Activated T-cell treated with anti-CD3 and anti-CD28 coated beads for 4 hours (primary cell): ENCODE measurements at regions not wholly inside any gene's neighbourhood (a gene's known extent, or its start where the extent isn't known, plus 50 kb on each side); places are given as distances from the start of the nearest gene placed in this dataset.

Experiments used
- DNase-seq: peaks from one replicate; pipeline ENCODE4 v3.0.0-alpha.2; 2020

DNA sequence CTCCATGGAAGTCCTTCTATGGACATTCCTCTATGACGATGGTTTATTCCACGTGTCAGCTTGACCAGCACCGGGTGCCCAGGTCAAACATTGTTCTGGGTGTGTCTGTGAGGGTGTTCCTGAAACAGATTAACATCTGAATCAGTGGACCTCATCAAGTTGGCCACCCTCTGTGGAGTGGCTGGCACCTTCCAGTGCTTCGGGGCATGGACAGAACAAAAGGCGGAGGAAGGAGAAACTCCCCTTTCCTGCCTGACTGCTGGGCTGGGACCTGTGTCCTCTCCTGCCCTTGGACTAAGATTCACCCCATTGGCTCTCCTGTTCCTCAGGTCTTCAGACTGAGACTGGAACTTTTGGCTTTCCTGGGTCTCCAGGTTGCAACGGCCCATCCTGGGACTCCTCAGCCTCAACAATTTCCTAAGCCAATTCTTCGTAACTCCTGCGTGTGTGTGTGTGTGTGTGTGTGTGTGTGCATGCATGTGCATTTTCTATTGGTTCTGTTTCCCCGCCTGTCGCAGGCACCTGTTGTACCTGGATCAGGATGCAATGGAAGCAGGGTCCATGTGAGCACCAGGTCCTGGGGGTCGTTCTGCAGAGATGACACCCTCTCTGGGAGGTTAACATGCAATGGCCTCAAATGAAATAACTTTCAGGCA lies 357.2 kb upstream of the SALL3 start:
- no peak for DNase-seq

DNA sequence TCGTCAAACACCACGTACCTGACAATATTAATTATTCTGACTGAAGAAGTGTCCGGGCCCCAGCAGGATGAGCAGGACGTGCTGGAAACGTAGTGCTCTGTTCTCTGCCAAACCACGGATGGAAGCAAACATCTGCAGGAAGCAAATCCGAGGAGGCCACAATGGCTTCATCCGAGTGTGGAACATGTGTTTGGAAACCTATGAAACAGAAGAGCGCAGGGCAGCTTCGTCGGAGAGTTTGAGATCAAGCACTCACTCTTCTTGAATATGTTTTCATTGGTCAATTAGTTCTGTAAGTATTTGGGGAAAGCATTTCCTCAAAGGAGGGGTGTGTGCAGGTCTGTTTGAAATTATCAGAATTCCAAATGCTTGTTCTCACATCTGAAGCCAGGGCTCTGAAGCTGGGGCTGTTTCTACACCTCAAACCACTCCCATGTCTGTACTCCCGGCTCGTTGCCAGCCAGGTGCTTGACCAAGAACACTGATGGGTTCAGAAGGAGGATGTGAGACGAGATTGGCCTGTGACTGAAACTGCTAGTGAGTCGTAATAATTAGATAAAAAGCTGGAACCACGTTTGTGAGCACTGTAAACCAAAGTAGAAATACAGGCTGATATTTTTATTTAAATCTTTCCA lies 356.6 kb upstream of the SALL3 start:
- no peak for DNase-seq

DNA sequence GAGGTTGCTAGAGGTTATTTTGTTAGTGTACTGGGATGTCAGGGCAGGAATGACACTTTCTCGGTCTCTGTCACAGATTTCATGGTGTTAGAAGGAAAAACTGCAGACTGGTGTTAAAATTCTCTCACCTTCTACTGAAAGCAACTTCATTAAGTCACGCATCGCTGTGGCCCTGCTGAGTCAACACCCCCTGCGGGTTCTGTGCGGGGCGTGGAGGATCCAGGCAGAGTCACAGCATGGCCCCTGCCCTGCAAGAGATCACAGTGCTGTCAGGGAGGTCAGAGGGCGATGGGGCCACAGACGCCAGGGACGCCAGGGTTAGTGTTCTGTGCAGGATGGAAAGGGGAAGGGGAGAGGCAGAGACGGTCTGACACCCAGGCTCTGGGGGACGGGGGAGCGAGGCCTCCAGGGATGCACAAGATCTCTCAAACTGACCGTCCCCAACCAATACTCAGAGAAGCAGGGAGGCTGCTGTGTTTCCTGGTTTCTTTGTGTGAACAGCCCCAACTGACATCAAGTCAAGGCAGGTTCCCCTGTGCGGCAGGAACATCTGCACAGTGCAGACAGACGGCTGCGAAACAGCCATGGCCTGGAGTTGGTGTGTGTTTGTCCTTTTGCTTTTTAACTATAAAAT lies 354.9 kb upstream of the SALL3 start:
- no peak for DNase-seq

DNA sequence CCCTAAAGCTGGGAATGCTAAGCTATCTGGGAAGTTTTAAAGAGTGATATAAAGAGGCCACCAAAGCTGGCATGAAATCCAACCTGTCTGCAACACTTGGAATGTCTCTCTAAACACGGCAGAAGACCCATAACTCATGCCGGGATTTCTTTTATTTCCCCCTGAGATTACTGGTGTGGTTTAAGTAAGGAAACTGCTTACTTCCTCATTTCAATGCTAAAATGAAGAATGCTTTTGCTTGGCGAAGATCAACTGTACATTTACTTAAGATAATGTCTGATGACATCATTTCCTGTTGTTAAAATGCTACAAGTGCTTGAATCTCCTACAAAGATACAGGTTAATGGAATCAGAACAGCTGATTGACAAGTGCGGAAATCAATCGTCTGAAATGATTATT lies 353.8 kb upstream of the SALL3 start:
- no peak for DNase-seq

DNA sequence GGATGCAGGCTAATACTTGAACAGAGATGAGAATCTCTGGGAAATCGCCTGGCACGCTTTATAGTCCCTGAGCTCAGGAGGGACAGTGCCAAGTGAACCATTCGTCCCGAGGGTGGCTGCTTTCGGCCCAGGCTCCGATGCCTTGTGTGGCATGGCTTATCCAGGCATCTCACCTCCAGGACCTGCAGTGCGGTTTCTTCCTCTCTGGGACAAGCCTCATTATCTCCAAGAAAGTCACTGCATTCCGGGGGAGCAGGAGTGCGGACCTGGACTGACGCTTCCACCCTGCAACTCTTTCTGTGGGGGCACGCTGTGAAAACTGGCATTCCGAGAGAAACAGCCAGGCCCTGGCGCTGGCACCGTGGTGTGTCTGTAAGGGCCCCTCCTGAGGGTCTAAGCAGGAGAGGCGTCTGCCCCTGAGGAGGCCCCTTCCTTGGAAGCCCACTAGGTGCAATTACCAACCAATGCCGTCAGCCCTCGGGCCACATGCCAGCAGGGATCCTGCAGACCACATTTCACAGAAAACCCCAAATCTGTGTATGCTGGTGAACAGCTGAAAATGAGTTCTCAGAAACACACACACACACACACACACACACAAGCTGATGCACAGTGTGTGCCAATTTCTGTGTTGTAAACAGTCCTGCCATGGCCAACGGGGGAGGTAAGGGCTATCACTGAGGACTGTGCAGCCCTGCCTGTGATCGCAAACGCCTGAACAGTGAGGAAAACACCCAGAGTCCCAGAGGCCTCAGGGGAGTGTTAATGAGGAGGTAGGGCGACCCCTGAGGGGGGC lies 351.9 kb upstream of the SALL3 start:
- no peak for DNase-seq

DNA sequence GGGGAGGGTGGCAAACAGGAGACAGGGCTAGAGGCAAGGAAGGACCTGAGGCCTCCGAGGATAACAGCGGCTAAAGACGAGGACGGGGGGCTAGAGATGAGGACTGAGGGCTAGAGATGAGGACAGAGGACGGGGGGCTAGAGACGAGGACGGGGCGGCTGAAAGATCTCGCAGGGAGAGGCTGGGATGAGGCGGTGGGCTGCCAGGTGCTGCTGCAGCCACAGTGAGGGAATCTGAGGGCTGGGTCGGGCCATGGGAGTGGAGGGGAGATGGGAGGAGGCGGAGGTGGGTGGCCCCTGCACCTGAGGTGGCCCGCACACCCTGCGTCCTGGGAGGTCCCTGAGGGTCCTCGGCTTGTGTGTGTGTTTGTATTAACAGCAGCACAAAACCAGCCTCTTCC lies 350.2 kb upstream of the SALL3 start:
- DNase-seq = no peak

DNA sequence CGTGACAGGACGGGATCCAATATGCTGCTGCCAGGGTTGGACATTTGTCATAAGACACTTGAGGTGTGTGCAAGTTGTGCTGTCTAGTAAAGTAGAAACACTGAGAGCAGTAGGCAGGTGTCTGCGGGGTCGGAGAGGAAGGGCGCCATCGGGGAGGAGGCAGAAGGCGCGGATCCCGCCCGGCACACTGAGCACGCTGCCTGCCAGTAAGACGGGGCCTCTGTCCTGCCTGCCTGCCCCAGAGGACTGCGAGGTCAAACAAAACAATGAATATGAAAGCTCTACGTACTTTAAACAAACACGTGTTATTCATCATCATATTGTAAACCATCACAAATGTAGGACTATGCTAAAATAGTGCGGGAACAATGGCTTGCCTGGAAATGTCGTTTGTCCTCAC lies 349.3 kb upstream of the SALL3 start:
- no peak for DNase-seq

DNA sequence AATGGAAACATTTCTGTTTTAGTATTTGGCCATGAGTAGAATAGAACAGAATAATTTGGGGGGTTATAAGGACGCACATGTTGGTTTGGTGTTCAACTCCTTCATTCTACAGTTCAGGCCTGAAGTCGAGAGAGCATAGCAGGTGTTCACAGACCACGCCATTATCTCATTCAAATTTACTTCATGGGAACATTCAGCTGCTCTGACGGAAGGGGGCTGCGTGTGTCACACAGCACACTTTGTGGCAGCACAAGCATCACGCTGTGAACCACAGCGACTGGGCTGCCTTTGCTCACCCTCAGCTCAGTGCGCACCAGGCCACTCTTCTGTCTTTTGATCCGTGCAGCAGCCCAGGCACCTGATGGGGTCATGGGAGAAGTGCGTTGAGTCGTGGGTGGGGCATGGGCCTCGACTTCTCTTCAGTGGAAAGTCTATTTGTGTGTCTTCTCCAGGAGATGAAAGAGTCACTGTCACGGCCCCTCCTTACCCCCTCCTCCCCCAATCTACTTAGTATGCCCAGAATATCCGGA lies 348.6 kb upstream of the SALL3 start:
- DNase-seq = no peak

DNA sequence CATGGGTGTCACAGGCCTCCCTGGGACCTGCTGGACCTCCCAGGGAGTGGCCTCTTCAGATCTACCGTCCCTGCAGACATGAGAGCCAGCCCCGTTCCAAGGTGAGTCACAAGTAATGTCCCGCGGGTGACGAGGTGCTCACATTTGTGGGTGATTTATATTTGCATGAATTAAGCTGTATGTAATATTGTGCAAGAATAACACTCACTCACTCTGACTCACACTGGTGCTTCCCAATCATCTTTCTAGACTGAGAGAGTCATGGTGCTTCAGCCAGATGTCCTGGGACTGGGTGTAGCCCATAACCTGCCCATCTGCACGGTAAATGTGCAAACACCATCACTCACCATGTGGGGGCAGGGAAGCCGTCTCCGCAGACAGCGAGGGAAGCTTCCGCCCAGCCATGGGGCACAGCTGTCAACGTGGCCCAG lies 347.5 kb upstream of the SALL3 start:
- no peak for DNase-seq

DNA sequence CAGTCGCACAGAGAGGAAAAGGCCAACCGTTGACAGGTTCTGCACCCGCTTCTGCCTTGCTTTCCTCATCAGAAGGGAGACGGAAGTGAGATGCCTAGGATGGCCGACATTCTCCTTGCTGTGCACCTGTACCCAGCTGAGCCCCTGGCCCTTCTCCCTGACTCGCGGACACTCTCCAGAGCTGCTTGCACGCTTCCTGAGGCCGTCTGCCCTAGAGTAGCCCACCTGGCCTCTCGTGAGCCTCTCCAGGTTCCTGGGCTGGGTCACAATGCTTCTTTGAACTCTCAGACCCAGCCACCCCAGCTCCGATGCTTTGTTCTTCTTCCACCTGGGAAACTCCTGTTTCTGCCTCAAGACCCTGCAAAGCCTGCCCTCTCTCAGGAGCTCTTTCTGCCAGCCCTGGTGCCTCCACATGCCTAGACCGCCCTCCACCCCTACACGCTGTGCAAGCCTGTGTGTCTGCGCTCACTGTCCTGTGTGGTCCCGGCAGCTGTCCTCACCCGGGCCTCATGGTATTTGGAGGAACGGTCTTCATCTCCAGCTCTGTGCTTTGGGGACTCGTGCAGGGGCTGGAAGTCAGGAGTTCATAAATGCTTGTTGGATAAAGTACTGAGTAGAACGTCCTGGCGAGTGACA lies 345.4 kb upstream of the SALL3 start:
- DNase-seq = no peak

DNA sequence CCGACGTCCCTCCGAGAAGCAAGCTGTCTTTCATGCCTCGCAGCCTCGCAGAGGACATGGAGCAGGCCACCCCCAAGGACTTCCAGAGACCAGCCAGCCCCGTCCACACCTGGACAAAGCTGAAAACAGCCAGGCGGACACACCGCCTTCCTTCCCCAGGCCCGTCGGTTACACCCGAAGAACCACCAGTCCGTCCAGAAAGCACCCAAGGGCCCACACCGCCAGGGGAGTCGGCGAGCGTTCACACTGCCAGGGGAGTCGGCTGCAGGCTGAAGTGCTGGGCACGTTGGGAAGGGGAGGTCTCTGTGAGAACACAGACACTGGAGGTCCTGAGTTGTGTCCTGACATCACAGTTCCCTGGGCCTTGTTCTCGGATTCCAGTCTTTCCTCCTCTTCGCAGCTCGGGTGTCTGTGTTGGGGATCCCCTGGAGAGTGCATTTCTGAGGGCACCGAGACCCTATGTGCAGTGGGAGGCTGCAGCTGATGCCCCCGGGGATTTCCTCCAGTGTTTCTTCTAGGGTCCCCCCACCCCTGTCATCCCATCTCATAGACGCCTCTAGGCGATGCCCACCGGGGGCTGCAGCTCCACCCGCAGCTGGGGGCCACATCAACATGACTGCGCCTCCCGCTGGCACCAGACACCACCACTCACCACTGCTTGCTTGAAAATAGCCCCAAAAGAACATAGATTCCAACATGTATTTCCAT lies 344.4 kb upstream of the SALL3 start:
- no peak for DNase-seq

DNA sequence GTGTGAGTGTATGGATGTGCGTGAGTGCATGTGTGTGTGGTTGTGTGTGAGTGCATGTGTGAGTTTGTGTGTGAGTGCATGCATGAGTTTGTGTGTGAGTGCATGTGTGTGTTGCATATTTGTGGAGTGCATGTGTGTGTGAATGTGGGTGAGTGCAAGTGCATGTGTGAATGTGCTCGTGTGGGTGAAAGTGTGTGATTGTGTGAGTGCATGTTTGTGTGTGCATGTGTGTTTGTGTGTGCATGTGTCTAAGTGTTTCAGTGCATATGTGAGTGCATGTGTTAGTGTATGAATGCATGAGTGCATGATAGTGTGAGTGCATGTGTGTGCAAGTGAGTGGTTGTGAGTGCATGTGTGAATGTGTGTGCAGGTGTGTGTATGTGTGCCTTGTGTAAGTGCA lies 343.4 kb upstream of the SALL3 start:
- no peak for DNase-seq

DNA sequence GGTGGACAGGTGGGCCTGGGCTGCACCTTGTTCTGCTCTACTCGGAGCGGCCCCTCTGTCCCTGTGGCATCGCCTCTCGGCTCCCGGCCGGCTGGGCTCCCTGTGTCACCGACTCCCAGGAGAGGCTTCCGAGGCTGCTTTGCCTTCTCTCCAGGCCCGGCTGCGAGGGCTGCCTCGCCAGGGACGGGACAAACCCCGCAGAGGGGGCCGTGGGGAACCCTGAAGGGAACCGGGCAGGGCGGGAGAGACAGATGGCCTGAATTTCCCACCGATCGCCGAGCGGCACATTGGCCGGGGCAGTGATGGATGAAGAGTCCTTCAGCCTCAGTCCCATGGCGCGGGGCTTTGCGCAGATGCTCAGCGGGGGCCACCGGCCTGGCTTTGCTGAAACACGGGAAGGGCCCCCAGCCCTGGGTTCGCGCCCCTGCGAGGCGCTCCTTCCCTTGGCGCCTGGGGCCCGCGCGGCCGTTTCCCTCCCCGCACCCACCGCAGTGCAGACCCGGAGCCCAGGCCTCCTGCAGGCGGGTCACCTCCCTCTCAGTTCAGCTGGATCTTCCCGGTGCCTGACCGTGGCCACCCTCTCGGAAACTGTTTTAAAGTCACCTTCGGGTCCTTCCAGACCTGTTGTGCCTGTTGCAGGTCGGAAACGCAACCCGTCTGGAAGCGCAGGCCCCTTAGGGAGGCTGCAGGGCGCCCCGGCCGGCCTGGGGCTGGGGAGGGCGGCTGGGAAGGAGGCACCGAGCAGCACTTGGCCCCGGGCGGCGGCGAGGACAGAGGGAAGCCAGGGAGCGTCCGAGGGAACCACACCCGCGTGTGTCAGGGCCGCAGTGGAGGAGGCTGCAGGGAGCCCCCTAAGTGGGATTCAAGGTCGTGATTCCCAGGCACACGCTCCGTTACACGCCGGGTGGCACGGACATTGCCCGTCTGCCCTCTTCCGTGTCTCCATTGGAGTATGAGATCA lies 341.9 kb upstream of the SALL3 start:
- DNase-seq = no peak

DNA sequence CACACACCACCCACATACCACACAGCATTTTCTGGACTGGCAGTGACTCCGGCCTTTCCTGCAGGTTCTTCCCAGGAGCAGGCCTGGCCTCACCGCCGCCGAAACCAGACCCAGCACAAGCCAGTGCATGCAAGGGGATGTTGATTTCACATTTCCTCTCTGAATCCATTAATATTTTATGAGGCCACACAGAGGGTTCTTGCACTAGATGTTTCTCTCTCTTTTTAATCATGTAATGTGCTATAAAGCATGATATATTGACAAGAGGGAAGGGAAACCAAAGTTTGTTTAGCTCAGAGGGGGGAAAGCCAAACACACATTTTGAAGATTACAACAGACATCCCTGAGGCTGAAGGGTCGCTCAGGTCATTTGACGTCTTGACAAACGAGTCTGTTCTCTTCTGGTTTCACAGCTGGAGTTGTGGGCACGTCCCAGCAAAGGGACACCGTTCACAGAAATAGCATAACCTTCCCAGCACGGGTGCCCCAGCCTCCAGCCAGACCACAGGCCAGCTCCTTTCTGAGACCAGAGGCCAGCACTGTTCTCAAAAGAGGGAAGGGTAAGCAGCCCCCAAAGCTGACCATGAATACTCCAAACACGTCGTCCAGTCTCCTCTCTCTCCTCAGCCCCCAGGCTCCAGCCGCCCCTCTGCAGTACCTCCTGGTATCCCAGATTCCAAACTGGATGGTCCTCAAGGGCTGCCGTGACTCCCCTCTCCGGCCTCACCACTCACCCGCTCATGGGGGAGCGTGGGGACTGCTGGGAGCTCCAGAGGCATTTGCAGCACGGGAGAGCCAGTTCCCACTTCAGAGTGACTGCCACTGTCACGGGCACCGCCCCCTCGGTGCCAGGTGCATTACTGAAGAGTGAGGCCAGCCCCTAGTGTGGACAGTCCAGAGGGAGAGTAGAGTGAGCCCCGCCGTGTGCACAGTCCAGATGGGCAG lies 340.3 kb upstream of the SALL3 start:
- no peak for DNase-seq

DNA sequence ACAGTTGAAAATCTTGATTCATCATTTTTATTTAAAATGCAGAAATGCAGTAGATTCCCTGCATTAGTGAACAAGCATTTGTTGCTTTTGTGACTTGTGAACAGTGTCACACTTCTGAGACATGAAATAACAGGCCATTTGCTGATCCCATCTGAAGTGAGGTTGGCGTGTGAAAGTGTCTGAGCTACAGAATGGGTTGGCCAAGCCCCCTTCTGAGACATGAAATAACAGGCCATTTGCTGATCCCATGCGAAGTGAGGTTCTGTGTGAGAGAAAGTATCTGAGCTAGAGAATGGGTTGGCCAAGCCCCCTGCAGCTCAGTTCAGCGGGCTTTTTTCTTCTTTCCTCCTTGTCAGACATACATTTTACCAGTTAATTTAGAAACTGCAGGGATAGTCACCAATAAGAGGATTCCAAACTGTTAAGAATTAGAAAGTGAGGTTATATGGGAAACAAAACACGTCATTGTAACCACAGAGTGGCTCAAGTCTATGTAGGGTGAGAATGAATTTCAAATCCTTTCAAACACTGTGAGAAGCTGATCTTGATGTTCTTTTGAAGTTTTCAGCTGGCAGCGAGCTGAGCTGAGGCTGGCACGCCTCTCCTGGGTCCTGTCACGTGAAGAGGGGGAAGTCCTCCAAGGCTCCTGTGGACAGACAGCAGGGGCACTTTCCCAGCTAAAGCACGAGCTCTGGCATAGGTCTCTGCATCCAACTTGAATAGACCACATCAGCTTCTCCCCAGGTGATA lies 339.2 kb upstream of the SALL3 start:
- no peak for DNase-seq

DNA sequence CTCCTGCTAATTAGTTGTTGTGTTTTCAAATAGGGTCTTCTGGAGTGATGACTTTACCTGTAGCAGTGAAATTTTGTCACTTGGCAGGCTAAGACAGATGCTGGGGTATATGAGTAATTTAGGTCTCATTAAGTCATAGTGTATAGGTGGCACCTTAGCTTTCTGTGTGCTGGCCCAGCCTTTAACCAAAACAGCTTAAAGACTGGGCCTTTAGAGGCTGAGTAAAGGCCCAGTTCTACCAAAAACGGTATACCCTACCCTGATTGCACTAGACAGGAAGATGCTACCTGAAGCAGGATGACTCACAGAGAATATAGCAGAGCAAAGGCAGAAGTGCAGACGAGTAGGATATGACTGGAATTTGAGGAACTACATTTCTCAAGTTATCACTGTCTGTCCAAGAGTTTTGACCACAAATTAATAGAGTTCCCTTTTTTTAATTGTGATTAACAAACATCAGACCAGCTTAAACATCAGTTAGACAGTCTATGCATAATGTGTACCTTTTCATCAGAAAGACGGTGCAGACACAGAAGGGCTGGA lies 337.9 kb upstream of the SALL3 start:
- no peak for DNase-seq

DNA sequence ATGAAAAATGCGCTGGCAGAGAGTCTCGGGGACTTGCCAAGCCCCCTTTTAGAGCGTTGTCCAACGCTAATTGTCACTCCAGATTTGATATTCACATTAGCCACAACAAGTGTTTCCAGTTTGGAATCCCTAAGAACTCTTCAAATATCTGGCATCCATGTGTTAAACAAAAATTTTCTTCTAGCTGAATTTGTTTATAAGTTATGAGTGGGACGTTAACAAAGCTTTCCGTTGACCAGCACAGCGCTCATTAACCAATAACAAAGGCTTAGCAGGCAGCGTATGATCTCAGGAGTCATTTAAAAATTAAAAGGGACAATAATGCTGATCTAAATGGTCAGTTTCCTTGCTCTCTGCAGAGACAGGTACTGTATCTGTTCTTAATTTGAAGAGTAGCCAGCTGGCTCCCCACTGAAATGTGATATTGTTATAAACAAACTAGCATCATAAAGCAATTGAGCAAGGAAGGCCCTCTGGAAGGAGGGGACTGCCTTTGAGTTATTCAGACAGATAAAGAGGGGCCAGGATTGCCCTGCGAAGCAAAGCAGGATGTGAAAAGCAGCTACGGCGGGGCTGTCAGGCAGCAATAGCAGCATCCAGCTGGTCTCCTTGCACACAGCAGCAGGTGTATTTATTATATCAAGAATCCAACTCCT lies 337.2 kb upstream of the SALL3 start:
- DNase-seq = no peak

DNA sequence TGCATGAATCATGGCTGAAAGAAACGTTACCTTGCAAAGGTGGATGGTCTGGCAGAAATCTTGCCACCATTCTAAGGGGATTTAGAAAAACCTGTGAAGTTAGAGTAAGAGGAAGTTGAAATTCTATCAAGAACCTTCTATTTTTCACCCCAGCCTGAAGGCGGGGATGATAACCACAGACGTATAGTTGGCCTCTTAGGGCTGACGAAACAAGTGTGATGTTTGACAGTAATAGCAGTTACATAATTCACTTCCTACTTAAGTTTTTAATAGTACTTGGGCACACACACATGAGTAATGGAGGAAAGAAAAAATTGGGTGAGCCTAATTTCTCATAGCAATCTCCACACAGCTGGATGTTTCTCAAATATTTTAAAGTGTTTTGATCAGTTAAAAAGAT lies 336.6 kb upstream of the SALL3 start:
- no peak for DNase-seq
